Tibial nerve (tissue), 3 donors: ENCODE measurements at regions not wholly inside any gene's neighbourhood (a gene's known extent, or its start where the extent isn't known, plus 50 kb on each side); places are given as distances from the start of the nearest gene placed in this dataset.

ENCODE experiments used
- CTCF ChIP-seq, 5 experiments: fragments of 200-600 bp in 3 of 5; fragments of 450-650 bp in 2 of 5; sonication (generic) in 3 of 5; IDR thresholded peaks; one replicate each; pipeline ENCODE4 v1.5.1; 2016 to 2019; ENCODE audit warnings: antibody characterized with exemption in 5 of 5, mild to moderate bottlenecking in 3 of 5, moderate library complexity in 2 of 5
- POLR2A ChIP-seq, 2 donors: fragments of 450-650 bp; IDR thresholded peaks; one replicate each; pipeline ENCODE4 v1.6.1; 2017; ENCODE audit warnings: antibody characterized with exemption in 2 of 2, mild to moderate bottlenecking in 2 of 2, moderate library complexity in 2 of 2

GRCh38 chr18:77737405-77737804 is 487.8 kb downstream of the GALR1 start:
- TF ChIP-seq CTCF (IDR thresholded peaks at IDR 0.05) (no peak), POLR2A (IDR thresholded peaks at IDR 0.05) (no peak)
